ENCODE measurements at regions not wholly inside any gene's neighbourhood (a gene's known extent, or its start where the extent isn't known, plus 50 kb on each side); places are given as distances from the start of the nearest gene placed in this dataset.

GRCh38 chr10:90443342-90443741 lies 414.5 kb downstream of the HTR7 start:
- no peak for TF ChIP-seq CTCF (IDR thresholded peaks at IDR 0.05)
- TF ChIP-seq POLR2AphosphoS5 (IDR thresholded peaks at IDR 0.05; ENCODE audit: insufficient read depth in 1 of 2, low read depth in 1 of 2): no peak

Measured in vagina (tissue), 2 donors.